Right lobe of liver (tissue), 4 donors: ENCODE measurements at regions not wholly inside any gene's neighbourhood (a gene's known extent, or its start where the extent isn't known, plus 50 kb on each side); places are given as distances from the start of the nearest gene placed in this dataset.

Source experiments
- POLR2A ChIP-seq: fragments of 450-650 bp; IDR thresholded peaks from one replicate; pipeline ENCODE4 v1.6.1; 2017; ENCODE audit warnings: antibody characterized with exemption, mild to moderate bottlenecking
- TF ChIP-seq, protein P1 (sequence below), 4 donors: fragments of 200-600 bp in 3 of 4; fragments of 450-650 bp in 1 of 4; IDR thresholded peaks; one replicate each; pipeline versions ENCODE4 v1.5.1 to v1.8.0; 2016 to 2022; ENCODE audit warnings: antibody characterized with exemption in 4 of 4, mild to moderate bottlenecking in 2 of 4
- donor health status: DM: no; HTN: no; CAD: no.
- donor health status: DM: no; HTN: no; CAD: no.
- donor health status: DM: no; HTN: yes; CAD: no.

DNA sequence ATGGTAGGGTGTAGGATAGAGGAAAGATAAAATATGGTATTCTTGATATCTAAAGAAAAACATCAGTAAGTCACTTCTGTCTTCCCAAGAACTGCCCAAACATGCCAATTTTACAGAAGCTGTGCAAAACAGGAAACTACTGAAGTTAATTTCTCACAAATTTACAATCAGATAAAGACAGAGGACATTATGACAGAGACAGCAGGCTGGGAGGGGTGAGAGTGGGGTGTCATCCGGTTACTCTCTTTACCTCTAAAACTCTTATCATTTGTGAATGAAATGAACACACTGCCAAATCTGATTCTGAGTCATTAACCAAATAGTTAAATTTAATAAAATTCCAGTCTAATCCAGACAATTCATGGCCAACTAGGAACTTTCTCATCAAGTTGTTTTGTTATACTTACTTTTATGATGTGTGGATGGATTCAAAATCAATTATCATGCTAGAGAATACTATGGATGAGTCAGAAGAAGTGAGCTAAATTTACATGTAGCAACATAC, 323.2 kb upstream of the MEX3C start:
- TF ChIP-seq, protein P1, sequence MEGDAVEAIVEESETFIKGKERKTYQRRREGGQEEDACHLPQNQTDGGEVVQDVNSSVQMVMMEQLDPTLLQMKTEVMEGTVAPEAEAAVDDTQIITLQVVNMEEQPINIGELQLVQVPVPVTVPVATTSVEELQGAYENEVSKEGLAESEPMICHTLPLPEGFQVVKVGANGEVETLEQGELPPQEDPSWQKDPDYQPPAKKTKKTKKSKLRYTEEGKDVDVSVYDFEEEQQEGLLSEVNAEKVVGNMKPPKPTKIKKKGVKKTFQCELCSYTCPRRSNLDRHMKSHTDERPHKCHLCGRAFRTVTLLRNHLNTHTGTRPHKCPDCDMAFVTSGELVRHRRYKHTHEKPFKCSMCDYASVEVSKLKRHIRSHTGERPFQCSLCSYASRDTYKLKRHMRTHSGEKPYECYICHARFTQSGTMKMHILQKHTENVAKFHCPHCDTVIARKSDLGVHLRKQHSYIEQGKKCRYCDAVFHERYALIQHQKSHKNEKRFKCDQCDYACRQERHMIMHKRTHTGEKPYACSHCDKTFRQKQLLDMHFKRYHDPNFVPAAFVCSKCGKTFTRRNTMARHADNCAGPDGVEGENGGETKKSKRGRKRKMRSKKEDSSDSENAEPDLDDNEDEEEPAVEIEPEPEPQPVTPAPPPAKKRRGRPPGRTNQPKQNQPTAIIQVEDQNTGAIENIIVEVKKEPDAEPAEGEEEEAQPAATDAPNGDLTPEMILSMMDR (IDR thresholded peaks at IDR 0.05) = no peak
- no peak for TF ChIP-seq POLR2A
